GM12878 (cell line): ENCODE measurements at regions not wholly inside any gene's neighbourhood (a gene's known extent, or its start where the extent isn't known, plus 50 kb on each side); places are given as distances from the start of the nearest gene placed in this dataset.

Source experiments
- BACH1 ChIP-seq: fragments of 450-650 bp; IDR thresholded peaks from 2 replicates; pipeline ENCODE4 v1.6.1; 2017; ENCODE audit warnings: mild to moderate bottlenecking, borderline replicate concordance
- BCL11A ChIP-seq: IDR thresholded peaks from 2 replicates; pipeline ENCODE4 v1.6.1; 2011; ENCODE audit warnings: low read depth, low read length
- BHLHE40 ChIP-seq, 2 experiments: fragments of 450-650 bp in 1 of 2; IDR thresholded peaks; 2 replicates each; pipeline ENCODE4 v1.6.1; 2011 to 2017; ENCODE audit warnings: low read depth in 2 of 2, borderline replicate concordance in 1 of 2, improper control_type of control experiment in 1 of 2, low read length in 1 of 2, mild to moderate bottlenecking in 1 of 2
- BRCA1 ChIP-seq: IDR thresholded peaks from 2 replicates; pipeline ENCODE4 v1.6.1; 2011; ENCODE audit warnings: low read depth, low read length, improper control_type of control experiment
- CHD1 ChIP-seq: IDR thresholded peaks from 2 replicates; pipeline ENCODE4 v1.6.1; 2012; ENCODE audit warnings: low read depth, low read length, improper control_type of control experiment
- CREM ChIP-seq: IDR thresholded peaks from 2 replicates; pipeline ENCODE4 v1.6.1; 2014; ENCODE audit warnings: antibody characterized with exemption, low read depth
- CTCF ChIP-seq, 3 experiments: IDR thresholded peaks in 2 of 3; conservative IDR thresholded peaks in 1 of 3; 2 replicates each; pipeline ENCODE4 v1.5.1; 2011; ENCODE audit warnings: low read depth in 3 of 3, low read length in 3 of 3, mild to moderate bottlenecking in 3 of 3, control low read depth in 2 of 3, moderate library complexity in 2 of 3, inconsistent platforms in 1 of 3, mixed read lengths in 1 of 3; ENCODE audit not compliant: control insufficient read depth in 2 of 3, insufficient read depth in 1 of 3; ENCODE audit errors: extremely low read depth in 1 of 3
- EED ChIP-seq: sonication (generic); IDR thresholded peaks from 2 replicates; pipeline ENCODE4 v1.6.1; 2016; ENCODE audit warnings: antibody characterized with exemption, low read depth
- GABPA ChIP-seq: IDR thresholded peaks from 2 replicates; pipeline ENCODE4 v1.6.1; 2014; ENCODE audit warnings: antibody characterized with exemption, low read depth, mild to moderate bottlenecking, inconsistent platforms
- GATAD2B ChIP-seq: fragments of 450-650 bp; conservative IDR thresholded peaks from 2 replicates; pipeline ENCODE4 v1.6.1; 2017; ENCODE audit warnings: low read depth, mild to moderate bottlenecking, moderate library complexity
- HCFC1 ChIP-seq: fragments of 150-350 bp; IDR thresholded peaks from 2 replicates; pipeline ENCODE4 v1.6.1; 2014; ENCODE audit warnings: low read length
- JUND ChIP-seq: IDR thresholded peaks from 2 replicates; pipeline ENCODE4 v1.6.1; 2012; ENCODE audit warnings: low read depth, mild to moderate bottlenecking, low read length, improper control_type of control experiment, moderate library complexity
- MTA2 ChIP-seq: fragments of 450-650 bp; IDR thresholded peaks from 2 replicates; pipeline ENCODE4 v1.6.1; 2016; ENCODE audit warnings: low read depth, mild to moderate bottlenecking, moderate library complexity
- MYC ChIP-seq: IDR thresholded peaks from 2 replicates; pipeline ENCODE4 v1.6.1; 2011; ENCODE audit warnings: mild to moderate bottlenecking, low read length, moderate library complexity, inconsistent platforms; ENCODE audit not compliant: insufficient read depth, insufficient replicate concordance, insufficient read length, severe bottlenecking
- PML ChIP-seq: IDR thresholded peaks from 2 replicates; pipeline ENCODE4 v1.6.1; 2012; ENCODE audit warnings: low read length, inconsistent platforms
- RELA ChIP-seq: fragments of 450-650 bp; IDR thresholded peaks from 2 replicates; pipeline ENCODE4 v1.8.0; 2014; ENCODE audit warnings: borderline replicate concordance; ENCODE audit not compliant: partially characterized antibody
- SP1 ChIP-seq: IDR thresholded peaks from one replicate; pipeline ENCODE4 v1.6.1; 2011; ENCODE audit warnings: low read depth, low read length
- SPI1 ChIP-seq: IDR thresholded peaks from 2 replicates; pipeline ENCODE4 v1.6.1; 2011; ENCODE audit warnings: low read depth, mild to moderate bottlenecking, low read length, moderate library complexity, borderline replicate concordance; ENCODE audit not compliant: insufficient read depth
- SREBF2 ChIP-seq: IDR thresholded peaks from 2 replicates; pipeline ENCODE4 v1.6.1; 2012; ENCODE audit warnings: mild to moderate bottlenecking, low read length
- STAT1 ChIP-seq: fragments of 450-650 bp; conservative IDR thresholded peaks from 2 replicates; pipeline ENCODE4 v1.6.1; 2014; ENCODE audit warnings: antibody characterized with exemption, mild to moderate bottlenecking
- STAT3 ChIP-seq: IDR thresholded peaks from 2 replicates; pipeline ENCODE4 v1.6.1; 2011; ENCODE audit warnings: low read depth, low read length, improper control_type of control experiment
- ZBED1 ChIP-seq: IDR thresholded peaks from 2 replicates; pipeline ENCODE4 v1.6.1; 2016; ENCODE audit warnings: borderline replicate concordance
- ZBTB4 ChIP-seq: fragments of 450-650 bp; formaldehyde crosslinking; IDR thresholded peaks from 2 replicates; pipeline ENCODE4 v1.4.0; 2022; ENCODE audit warnings: mild to moderate bottlenecking, moderate library complexity
- ZNF274 ChIP-seq: IDR thresholded peaks from one replicate; pipeline ENCODE4 v1.8.0; 2011; ENCODE audit not compliant: insufficient read length, insufficient read depth
- TF ChIP-seq, protein P1 (sequence below): IDR thresholded peaks from 2 replicates; pipeline ENCODE4 v1.6.1; 2011; ENCODE audit warnings: borderline replicate concordance, low read depth, mild to moderate bottlenecking, moderate library complexity, low read length; ENCODE audit not compliant: insufficient read depth, poor library complexity, severe bottlenecking

GRCh38 chr20:53736757-53737395 lies 143.2 kb upstream of the ZNF217 start (continued):
- TF ChIP-seq JUND, result no peak
- no peak; the same call in 1 of the 2 replicates for TF ChIP-seq STAT1
- TF ChIP-seq SP1, result no peak
- TF ChIP-seq EED, result peak; percentile 82
- TF ChIP-seq CTCF (IDR thresholded peaks at IDR 0.05 in 2 of 3, conservative IDR thresholded peaks at IDR 0.05 in 1 of 3; ENCODE audit: control insufficient read depth in 2 of 3, extremely low read depth in 1 of 3, insufficient read depth in 1 of 3, low read depth in 3 of 3, low read length in 3 of 3), result no peak
- no peak for TF ChIP-seq BRCA1
- TF ChIP-seq ZNF274, result no peak
- no peak for TF ChIP-seq BHLHE40 (IDR thresholded peaks at IDR 0.05; ENCODE audit: borderline replicate concordance in 1 of 2, low read depth in 2 of 2, low read length in 1 of 2)
- peak; percentile 50; the same call in 1 of the 2 replicates for TF ChIP-seq GABPA
- TF ChIP-seq CREM, result peak; percentile 45; the same call in 1 of the 2 replicates
- no peak for TF ChIP-seq SREBF2
- peak; percentile 17; the same call in 1 of the 2 replicates for TF ChIP-seq BCL11A
- TF ChIP-seq GATAD2B, result 0 out of 2 replicates have a peak, but pooled peaks have one; percentile 27
- TF ChIP-seq ZBTB4 (CRISPR knock-in tag), result no peak
- no peak for TF ChIP-seq MYC
- peak; percentile 45; the same call in 1 of the 2 replicates for TF ChIP-seq SPI1
- TF ChIP-seq CHD1, result no peak; the same call in 1 of the 2 replicates
- no peak for TF ChIP-seq BACH1
- TF ChIP-seq ZBED1, result no peak; the same call in 1 of the 2 replicates
- TF ChIP-seq, protein P1, sequence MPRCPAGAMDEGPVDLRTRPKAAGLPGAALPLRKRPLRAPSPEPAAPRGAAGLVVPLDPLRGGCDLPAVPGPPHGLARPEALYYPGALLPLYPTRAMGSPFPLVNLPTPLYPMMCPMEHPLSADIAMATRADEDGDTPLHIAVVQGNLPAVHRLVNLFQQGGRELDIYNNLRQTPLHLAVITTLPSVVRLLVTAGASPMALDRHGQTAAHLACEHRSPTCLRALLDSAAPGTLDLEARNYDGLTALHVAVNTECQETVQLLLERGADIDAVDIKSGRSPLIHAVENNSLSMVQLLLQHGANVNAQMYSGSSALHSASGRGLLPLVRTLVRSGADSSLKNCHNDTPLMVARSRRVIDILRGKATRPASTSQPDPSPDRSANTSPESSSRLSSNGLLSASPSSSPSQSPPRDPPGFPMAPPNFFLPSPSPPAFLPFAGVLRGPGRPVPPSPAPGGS, result no peak
- peak; percentile 90 for TF ChIP-seq RELA
- TF ChIP-seq MTA2, result peak; percentile 52; the same call in 1 of the 2 replicates
- peak; percentile 72 for TF ChIP-seq PML
- no peak for TF ChIP-seq HCFC1
- TF ChIP-seq STAT3, result 0 out of 2 replicates have a peak, but pooled peaks have one; percentile 47
